OCI-LY1 (cell line): ENCODE measurements at regions not wholly inside any gene's neighbourhood (a gene's known extent, or its start where the extent isn't known, plus 50 kb on each side); places are given as distances from the start of the nearest gene placed in this dataset.

ENCODE experiments used
- H2AFZ ChIP-seq: fragments of 200-600 bp; sonication (generic), shearing (Covaris generic); 2 replicates; pipeline ENCODE4 v1.6.0; 2014; ENCODE audit warnings: antibody characterized with exemption, mild to moderate bottlenecking, low read length
- H3F3A ChIP-seq: fragments of 200-600 bp; sonication (generic), shearing (Covaris generic); 2 replicates; pipeline ENCODE4 v1.6.0; 2014; ENCODE audit warnings: mild to moderate bottlenecking, antibody characterized with exemption, low read length, moderate library complexity; ENCODE audit not compliant: insufficient read depth
- H3K27ac ChIP-seq: fragments of 200-600 bp; sonication (generic); 2 replicates; pipeline ENCODE4 v1.5.1; 2014; ENCODE audit warnings: low read length, mixed run types, mild to moderate bottlenecking, low read depth; ENCODE audit not compliant: poor library complexity, severe bottlenecking
- H3K27me3 ChIP-seq: fragments of 200-600 bp; sonication (generic); 2 replicates; pipeline ENCODE4 v1.6.0; 2014; ENCODE audit warnings: antibody characterized with exemption, mild to moderate bottlenecking, low read length, moderate library complexity; ENCODE audit not compliant: insufficient read depth
- H3K36me3 ChIP-seq: fragments of 200-600 bp; sonication (generic); 2 replicates; pipeline ENCODE4 v1.6.1; 2014; ENCODE audit warnings: mild to moderate bottlenecking, antibody characterized with exemption, low read length, moderate library complexity, mixed read lengths; ENCODE audit not compliant: insufficient read depth
- H3K4me1 ChIP-seq: fragments of 200-600 bp; sonication (generic); 2 replicates; pipeline ENCODE4 v1.5.1; 2014; ENCODE audit warnings: mild to moderate bottlenecking, low read length, moderate library complexity; ENCODE audit not compliant: insufficient read depth, severe bottlenecking
- H3K4me2 ChIP-seq: fragments of 200-600 bp; sonication (generic), shearing (Covaris generic); 2 replicates; pipeline ENCODE4 v1.6.1; 2014; ENCODE audit warnings: low read length
- H3K4me3 ChIP-seq: fragments of 200-600 bp; sonication (generic); 2 replicates; pipeline ENCODE4 v1.5.1; 2014; ENCODE audit warnings: low read length, low read depth, mild to moderate bottlenecking, mixed read lengths; ENCODE audit not compliant: poor library complexity, severe bottlenecking
- H3K79me2 ChIP-seq: fragments of 200-600 bp; shearing (Covaris generic); 2 replicates; pipeline ENCODE4 v1.6.1; 2016; ENCODE audit warnings: mixed run types, low read length, mixed read lengths; ENCODE audit not compliant: insufficient read depth
- H3K9ac ChIP-seq: fragments of 200-600 bp; sonication (generic), shearing (Covaris generic); 2 replicates; pipeline ENCODE4 v1.6.1; 2014; ENCODE audit warnings: mild to moderate bottlenecking, low read length, mixed read lengths
- H3K9me2 ChIP-seq: fragments of 200-600 bp; sonication (generic), shearing (Covaris generic); 2 replicates; pipeline ENCODE4 v1.6.1; 2014; ENCODE audit warnings: low read depth, mild to moderate bottlenecking, low read length, mixed read lengths
- H3K9me3 ChIP-seq: fragments of 200-600 bp; shearing (Covaris generic); 2 replicates; pipeline ENCODE4 v1.6.1; 2014; ENCODE audit warnings: low read length, mixed read lengths
- H4K20me1 ChIP-seq: fragments of 200-600 bp; sonication (generic), shearing (Covaris generic); 2 replicates; pipeline ENCODE4 v1.6.0; 2016; ENCODE audit warnings: mild to moderate bottlenecking, low read length; ENCODE audit not compliant: insufficient read depth
- EZH2 ChIP-seq: fragments of 200-600 bp; sonication (generic), shearing (Covaris generic); IDR thresholded peaks from 2 replicates; pipeline ENCODE4 v1.8.0; 2017; ENCODE audit warnings: borderline replicate concordance, mixed run types, mild to moderate bottlenecking, antibody characterized with exemption, low read length, moderate library complexity, mixed read lengths
- TF ChIP-seq, protein P1 (sequence below): fragments of 200-600 bp; sonication (generic), shearing (Covaris generic); IDR thresholded peaks from 2 replicates; pipeline ENCODE4 v1.5.1; 2017; ENCODE audit warnings: mild to moderate bottlenecking, antibody characterized with exemption, low read length, moderate library complexity, mixed read lengths

DNA sequence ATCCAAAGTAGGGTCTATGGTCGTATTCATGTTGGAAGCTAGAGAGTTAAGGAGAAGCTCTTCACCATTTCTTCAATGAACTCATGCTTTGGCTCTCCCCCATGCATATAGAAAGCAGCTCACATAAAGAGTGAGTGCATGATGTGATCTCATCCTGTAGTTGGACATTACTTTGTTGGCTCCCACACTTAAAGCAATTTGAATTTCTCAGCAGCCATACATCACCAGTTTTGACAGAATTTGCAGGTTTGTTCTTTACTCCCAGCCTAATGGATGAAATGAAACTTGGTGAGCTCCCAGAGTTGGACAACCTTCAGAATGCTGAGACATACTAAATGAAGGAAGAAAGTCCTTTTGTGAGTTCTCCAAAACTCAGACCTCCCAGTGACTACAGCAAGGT is 613.5 kb downstream of the IQCM start:
- H3K4me2 ChIP-seq: no peak overlapping the region
- no peaks in the 10 kb centered on the region for H3K27me3 ChIP-seq
- no peaks in the 10 kb centered on the region for H3K79me2 ChIP-seq
- no peaks in the 10 kb centered on the region for H4K20me1 ChIP-seq
- no peak overlapping the region for H3K27ac ChIP-seq
- H2AFZ ChIP-seq: no peak overlapping the region
- H3F3A ChIP-seq: no peaks in the 10 kb centered on the region
- no peaks in the 10 kb centered on the region for H3K4me1 ChIP-seq
- H3K9ac ChIP-seq: no peak overlapping the region
- H3K4me3 ChIP-seq: no peak overlapping the region
- no peaks in the 10 kb centered on the region for H3K9me3 ChIP-seq
- no peaks in the 10 kb centered on the region for H3K9me2 ChIP-seq
- H3K36me3 ChIP-seq: no peaks in the 10 kb centered on the region
- TF ChIP-seq EZH2: no peak
- TF ChIP-seq, protein P1, sequence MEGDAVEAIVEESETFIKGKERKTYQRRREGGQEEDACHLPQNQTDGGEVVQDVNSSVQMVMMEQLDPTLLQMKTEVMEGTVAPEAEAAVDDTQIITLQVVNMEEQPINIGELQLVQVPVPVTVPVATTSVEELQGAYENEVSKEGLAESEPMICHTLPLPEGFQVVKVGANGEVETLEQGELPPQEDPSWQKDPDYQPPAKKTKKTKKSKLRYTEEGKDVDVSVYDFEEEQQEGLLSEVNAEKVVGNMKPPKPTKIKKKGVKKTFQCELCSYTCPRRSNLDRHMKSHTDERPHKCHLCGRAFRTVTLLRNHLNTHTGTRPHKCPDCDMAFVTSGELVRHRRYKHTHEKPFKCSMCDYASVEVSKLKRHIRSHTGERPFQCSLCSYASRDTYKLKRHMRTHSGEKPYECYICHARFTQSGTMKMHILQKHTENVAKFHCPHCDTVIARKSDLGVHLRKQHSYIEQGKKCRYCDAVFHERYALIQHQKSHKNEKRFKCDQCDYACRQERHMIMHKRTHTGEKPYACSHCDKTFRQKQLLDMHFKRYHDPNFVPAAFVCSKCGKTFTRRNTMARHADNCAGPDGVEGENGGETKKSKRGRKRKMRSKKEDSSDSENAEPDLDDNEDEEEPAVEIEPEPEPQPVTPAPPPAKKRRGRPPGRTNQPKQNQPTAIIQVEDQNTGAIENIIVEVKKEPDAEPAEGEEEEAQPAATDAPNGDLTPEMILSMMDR: no peak

- Histone ChIP-seq H3K27ac (no peak overlapping the region), H3K36me3 (no peaks in the 10 kb centered on the region), H2AFZ (no peak overlapping the region), H3K27me3 (no peaks in the 10 kb centered on the region), H4K20me1 (no peaks in the 10 kb centered on the region), H3K4me3 (no peak overlapping the region), H3K79me2 (no peaks in the 10 kb centered on the region), H3K9me3 (no peaks in the 10 kb centered on the region), H3K9me2 (no peaks in the 10 kb centered on the region), H3K9ac (no peak overlapping the region), H3K4me1 (no peaks in the 10 kb centered on the region), H3K4me2 (no peak overlapping the region), H3F3A (no peaks in the 10 kb centered on the region)
- no peak for TF ChIP-seq EZH2
- TF ChIP-seq, protein P1: no peak
Measured at GRCh38 chr4:149199594-149199993, 616.0 kb downstream of the IQCM start.

GRCh38 chr4:149194061-149194460 is 621.6 kb downstream of the IQCM start:
- Histone ChIP-seq H3K27ac (no peak overlapping the region), H3K4me1 (no peaks in the 10 kb centered on the region), H3K27me3 (no peaks in the 10 kb centered on the region), H4K20me1 (no peaks in the 10 kb centered on the region), H3K79me2 (no peaks in the 10 kb centered on the region), H3K9me2 (no peaks in the 10 kb centered on the region), H2AFZ (no peak overlapping the region), H3K4me3 (no peak overlapping the region), H3K4me2 (no peak overlapping the region), H3F3A (no peaks in the 10 kb centered on the region), H3K9ac (no peak overlapping the region), H3K9me3 (no peaks in the 10 kb centered on the region), H3K36me3 (no peaks in the 10 kb centered on the region)
- TF ChIP-seq, protein P1: no peak
- TF ChIP-seq EZH2: no peak
